GM12878 (cell line): ENCODE measurements at regions not wholly inside any gene's neighbourhood (a gene's known extent, or its start where the extent isn't known, plus 50 kb on each side); places are given as distances from the start of the nearest gene placed in this dataset.

Source experiments
- ATAC-seq: fragments of 200-7000 bp; cut with Tn5 transposase; 3 replicates; pipeline ENCODE4 v1.9.1; 2020; ENCODE audit warnings: mild to moderate bottlenecking, moderate library complexity
- BruUV-seq: library from RNA; stranded (reverse); fragments of 400-500 nt; replicated peaks from 2 replicates; lab custom pipeline; 2021; lab: Mats Ljungman, UMichigan
- CTCF ChIA-PET: fragments of 300-600 bp; sonication (Branson Sonifier 250); formaldehyde crosslinking; extraction: SDS; loops from one replicate; lab custom pipeline; 2021; ENCODE audit warnings: inconsistent platforms; lab: Yijun Ruan, JAX
- POLR2A ChIA-PET: fragments of 350-600 bp; formaldehyde crosslinking; extraction: SDS; loops from one replicate; lab custom pipeline; 2021; ENCODE audit warnings: inconsistent platforms; lab: Charles Lee
- RAD21 ChIA-PET: fragments of 300-600 bp; sonication (Branson Sonifier 250); formaldehyde crosslinking; loops from one replicate; lab custom pipeline; 2023; ENCODE audit warnings: antibody characterized with exemption; ENCODE audit not compliant: unreplicated experiment; lab: Charles Lee
- SMC1A ChIA-PET: fragments of 300-600 bp; sonication (Branson Sonifier 250); formaldehyde crosslinking; loops from one replicate; lab custom pipeline; 2023; ENCODE audit not compliant: unreplicated experiment, uncharacterized antibody; lab: Charles Lee
- DNase-seq: peaks from one replicate; pipeline ENCODE4 v3.0.0-alpha.2; 2011; ENCODE audit warnings: low read depth, low spot score
- FAIRE-seq: peaks from 3 replicates; lab custom pipeline; 2011; peaks lifted over from hg19 to GRCh38; lab: Jason Lieb, UNC
- H2AFZ ChIP-seq: 2 replicates; pipeline ENCODE4 v1.6.0; 2011; ENCODE audit warnings: low read depth, low read length, control low read depth; ENCODE audit not compliant: control insufficient read depth
- H3K27ac ChIP-seq: 2 replicates; pipeline ENCODE4 v1.5.1; 2011; ENCODE audit warnings: control low read depth; ENCODE audit not compliant: control insufficient read depth, insufficient read depth
- H3K27me3 ChIP-seq, 2 experiments: replicated peaks in 1 of 2; 2 replicates each; pipeline versions ENCODE4 v1.6.0 to v1.6.1; 2011; ENCODE audit warnings: low read length in 1 of 2; ENCODE audit not compliant: control insufficient read depth in 2 of 2, insufficient read depth in 2 of 2
- H3K36me3 ChIP-seq, 2 experiments: 2 replicates each; pipeline ENCODE4 v1.5.1; 2011; ENCODE audit warnings: low read length in 1 of 2; ENCODE audit not compliant: control insufficient read depth in 2 of 2, insufficient read depth in 2 of 2
- H3K4me1 ChIP-seq: 2 replicates; pipeline ENCODE4 v1.6.1; 2011; ENCODE audit warnings: mild to moderate bottlenecking, low read length, moderate library complexity, mixed read lengths; ENCODE audit not compliant: control insufficient read depth, insufficient read depth
- H3K4me2 ChIP-seq: 2 replicates; pipeline ENCODE4 v1.6.0; 2011; ENCODE audit warnings: control low read depth; ENCODE audit not compliant: control insufficient read depth, insufficient read depth
- H3K4me3 ChIP-seq: fragments of 200-600 bp; sonication (generic); 2 replicates; pipeline ENCODE4 v1.5.1; 2016
- H3K79me2 ChIP-seq: 2 replicates; pipeline ENCODE4 v1.6.0; 2011; ENCODE audit warnings: low read length; ENCODE audit not compliant: control insufficient read depth, insufficient read depth
- H3K9ac ChIP-seq: 2 replicates; pipeline ENCODE4 v1.8.0; 2011; ENCODE audit warnings: low read length, control low read depth, mixed read lengths; ENCODE audit not compliant: control insufficient read depth, insufficient read depth
- H3K9me3 ChIP-seq: replicated peaks from 3 replicates; pipeline ENCODE4 v1.5.1; 2011; ENCODE audit warnings: mild to moderate bottlenecking, low read length; ENCODE audit not compliant: control insufficient read depth, insufficient read depth
- H4K20me1 ChIP-seq: 2 replicates; pipeline ENCODE4 v1.6.0; 2011; ENCODE audit not compliant: control insufficient read depth, insufficient read depth
- ATF7 ChIP-seq: fragments of 450-650 bp; IDR thresholded peaks from 2 replicates; pipeline ENCODE4 v1.6.1; 2016; ENCODE audit warnings: low read depth, mild to moderate bottlenecking
- BCL11A ChIP-seq: IDR thresholded peaks from 2 replicates; pipeline ENCODE4 v1.6.1; 2011; ENCODE audit warnings: low read depth, low read length
- HCFC1 ChIP-seq: fragments of 150-350 bp; IDR thresholded peaks from 2 replicates; pipeline ENCODE4 v1.6.1; 2014; ENCODE audit warnings: low read length
- IKZF2 ChIP-seq, 2 experiments: fragments of 450-650 bp; IDR thresholded peaks; 2 replicates each; pipeline ENCODE4 v1.6.1; 2017; ENCODE audit warnings: mild to moderate bottlenecking in 2 of 2, moderate library complexity in 2 of 2
- RAD21 ChIP-seq: IDR thresholded peaks from 2 replicates; pipeline ENCODE4 v1.6.1; 2011; ENCODE audit warnings: mild to moderate bottlenecking, low read depth, low read length, moderate library complexity; ENCODE audit not compliant: insufficient read depth
- SRF ChIP-seq, 2 experiments: IDR thresholded peaks; 2 replicates each; pipeline ENCODE4 v1.6.1; 2011; ENCODE audit warnings: low read depth in 2 of 2, low read length in 2 of 2, mild to moderate bottlenecking in 1 of 2, moderate library complexity in 1 of 2
- WGBS: methylation state at CpG from one replicate; pipeline ENCODE4 v1.1.6; 2016; ENCODE audit warnings: low lambda C conversion rate; ENCODE audit not compliant: insufficient replicate concordance, insufficient coverage; ENCODE audit errors: missing lambda C conversion rate; 5-methylcytosine and 5-hydroxymethylcytosine counted together
- in situ Hi-C: fragments of 300-500 bp; cut with MboI; formaldehyde crosslinking; loops from 9 replicates; pipeline ENCODE4 v1.14.3; 2018; ENCODE audit warnings: mixed read lengths
- intact Hi-C: fragments of 100-400 bp; cut with micrococcal nuclease; formaldehyde crosslinking; loops from one replicate; pipeline ENCODE4 v1.14.2; 2022; ENCODE audit not compliant: unreplicated experiment
- TF ChIP-seq, protein P1 (sequence below): fragments of 450-650 bp; formaldehyde crosslinking; IDR thresholded peaks from 2 replicates; pipeline ENCODE4 v1.4.0; 2022; ENCODE audit warnings: mild to moderate bottlenecking, moderate library complexity
- TF ChIP-seq, protein P2 (sequence below): fragments of 450-650 bp; IDR thresholded peaks from 2 replicates; pipeline ENCODE4 v1.6.1; 2017; ENCODE audit warnings: borderline replicate concordance
- TF ChIP-seq, protein P3 (sequence below): fragments of 450-650 bp; IDR thresholded peaks from 2 replicates; pipeline ENCODE4 v1.6.1; 2017; ENCODE audit warnings: mild to moderate bottlenecking, low read depth, inconsistent platforms; ENCODE audit not compliant: poor library complexity, severe bottlenecking
- TF ChIP-seq, protein P4 (sequence below): fragments of 450-650 bp; IDR thresholded peaks from 2 replicates; pipeline ENCODE4 v1.6.1; 2017; ENCODE audit warnings: mild to moderate bottlenecking

DNA sequence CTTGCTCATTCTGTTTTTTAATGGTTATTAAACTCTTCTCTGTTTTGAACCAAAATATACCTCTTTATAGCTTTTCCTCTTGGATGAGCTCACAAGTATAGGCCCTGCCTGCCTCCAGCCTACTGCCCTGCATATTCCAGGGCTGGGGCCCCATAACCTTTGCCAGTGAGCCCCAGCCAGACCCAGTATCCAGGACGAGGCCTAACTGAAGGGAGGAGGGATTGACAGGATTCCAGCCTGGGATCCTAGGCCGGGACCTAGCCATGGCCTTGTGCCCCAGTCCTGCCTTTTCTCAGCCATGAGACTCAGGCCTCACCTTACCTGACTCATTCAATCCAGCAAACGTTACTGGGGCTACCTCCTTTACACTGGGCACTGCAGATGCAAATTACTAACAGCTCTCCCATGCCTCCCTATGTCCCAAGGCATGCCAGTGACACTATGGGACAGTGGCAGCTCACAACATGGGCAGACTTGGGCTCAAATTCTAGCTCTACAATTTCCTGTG, 159.2 kb downstream of the DDX1 start:
- RAD21 ChIA-PET: no interaction called here
- Histone ChIP-seq H3K9me3 (no peaks in the 10 kb centered on the region), H4K20me1 (no peaks in the 10 kb centered on the region), H3K4me2 (no peak overlapping the region), H3K27me3 (peaks cover 2 to 5% of the 10 kb centered on the region in 2 experiments; a peak in 1 of 4 replicates), H3K4me1 (no peaks in the 10 kb centered on the region), H2AFZ (no peak overlapping the region), H3K79me2 (no peaks in the 10 kb centered on the region), H3K9ac (no peak overlapping the region), H3K27ac (no peak overlapping the region), H3K4me3 (no peak overlapping the region), H3K36me3 (no peaks in the 10 kb centered on the region)
- intact Hi-C loops (no loop called here), in situ Hi-C loops (no loop called here)
- FAIRE-seq (no peak), DNase-seq (no peak), ATAC-seq (no peak)
- CTCF ChIA-PET: interaction anchor here (0.6 to 1.6 kb wide), 3 partner anchors 18 to 232 kb away, joined by 3 to 4 read pairs (median 3); no protein-coding TSS in a partner anchor
- 3% methylated on average over 3 of the region's 3 CpGs for WGBS
- TF ChIP-seq, protein P1, sequence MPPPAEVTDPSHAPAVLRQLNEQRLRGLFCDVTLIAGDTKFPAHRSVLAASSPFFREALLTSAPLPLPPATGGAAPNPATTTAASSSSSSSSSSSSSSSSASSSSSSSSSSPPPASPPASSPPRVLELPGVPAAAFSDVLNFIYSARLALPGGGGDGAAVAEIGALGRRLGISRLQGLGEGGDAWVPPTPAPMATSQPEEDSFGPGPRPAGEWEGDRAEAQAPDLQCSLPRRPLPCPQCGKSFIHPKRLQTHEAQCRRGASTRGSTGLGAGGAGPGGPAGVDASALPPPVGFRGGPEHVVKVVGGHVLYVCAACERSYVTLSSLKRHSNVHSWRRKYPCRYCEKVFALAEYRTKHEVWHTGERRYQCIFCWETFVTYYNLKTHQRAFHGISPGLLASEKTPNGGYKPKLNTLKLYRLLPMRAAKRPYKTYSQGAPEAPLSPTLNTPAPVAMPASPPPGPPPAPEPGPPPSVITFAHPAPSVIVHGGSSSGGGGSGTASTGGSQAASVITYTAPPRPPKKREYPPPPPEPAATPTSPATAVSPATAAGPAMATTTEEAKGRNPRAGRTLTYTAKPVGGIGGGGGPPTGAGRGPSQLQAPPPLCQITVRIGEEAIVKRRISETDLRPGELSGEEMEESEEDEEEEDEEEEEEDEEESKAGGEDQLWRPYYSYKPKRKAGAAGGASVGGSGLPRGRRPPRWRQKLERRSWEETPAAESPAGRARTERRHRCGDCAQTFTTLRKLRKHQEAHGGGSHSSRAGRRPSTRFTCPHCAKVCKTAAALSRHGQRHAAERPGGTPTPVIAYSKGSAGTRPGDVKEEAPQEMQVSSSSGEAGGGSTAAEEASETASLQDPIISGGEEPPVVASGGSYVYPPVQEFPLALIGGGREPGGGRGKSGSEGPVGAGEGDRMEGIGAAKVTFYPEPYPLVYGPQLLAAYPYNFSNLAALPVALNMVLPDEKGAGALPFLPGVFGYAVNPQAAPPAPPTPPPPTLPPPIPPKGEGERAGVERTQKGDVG (CRISPR knock-in tag): no peak
- TF ChIP-seq, protein P2, sequence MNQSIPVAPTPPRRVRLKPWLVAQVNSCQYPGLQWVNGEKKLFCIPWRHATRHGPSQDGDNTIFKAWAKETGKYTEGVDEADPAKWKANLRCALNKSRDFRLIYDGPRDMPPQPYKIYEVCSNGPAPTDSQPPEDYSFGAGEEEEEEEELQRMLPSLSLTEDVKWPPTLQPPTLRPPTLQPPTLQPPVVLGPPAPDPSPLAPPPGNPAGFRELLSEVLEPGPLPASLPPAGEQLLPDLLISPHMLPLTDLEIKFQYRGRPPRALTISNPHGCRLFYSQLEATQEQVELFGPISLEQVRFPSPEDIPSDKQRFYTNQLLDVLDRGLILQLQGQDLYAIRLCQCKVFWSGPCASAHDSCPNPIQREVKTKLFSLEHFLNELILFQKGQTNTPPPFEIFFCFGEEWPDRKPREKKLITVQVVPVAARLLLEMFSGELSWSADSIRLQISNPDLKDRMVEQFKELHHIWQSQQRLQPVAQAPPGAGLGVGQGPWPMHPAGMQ: no peak
- no peak for TF ChIP-seq IKZF2 (IDR thresholded peaks at IDR 0.05)
- TF ChIP-seq, protein P3, sequence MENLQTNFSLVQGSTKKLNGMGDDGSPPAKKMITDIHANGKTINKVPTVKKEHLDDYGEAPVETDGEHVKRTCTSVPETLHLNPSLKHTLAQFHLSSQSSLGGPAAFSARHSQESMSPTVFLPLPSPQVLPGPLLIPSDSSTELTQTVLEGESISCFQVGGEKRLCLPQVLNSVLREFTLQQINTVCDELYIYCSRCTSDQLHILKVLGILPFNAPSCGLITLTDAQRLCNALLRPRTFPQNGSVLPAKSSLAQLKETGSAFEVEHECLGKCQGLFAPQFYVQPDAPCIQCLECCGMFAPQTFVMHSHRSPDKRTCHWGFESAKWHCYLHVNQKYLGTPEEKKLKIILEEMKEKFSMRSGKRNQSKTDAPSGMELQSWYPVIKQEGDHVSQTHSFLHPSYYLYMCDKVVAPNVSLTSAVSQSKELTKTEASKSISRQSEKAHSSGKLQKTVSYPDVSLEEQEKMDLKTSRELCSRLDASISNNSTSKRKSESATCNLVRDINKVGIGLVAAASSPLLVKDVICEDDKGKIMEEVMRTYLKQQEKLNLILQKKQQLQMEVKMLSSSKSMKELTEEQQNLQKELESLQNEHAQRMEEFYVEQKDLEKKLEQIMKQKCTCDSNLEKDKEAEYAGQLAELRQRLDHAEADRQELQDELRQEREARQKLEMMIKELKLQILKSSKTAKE: no peak
- TF ChIP-seq, protein P4, sequence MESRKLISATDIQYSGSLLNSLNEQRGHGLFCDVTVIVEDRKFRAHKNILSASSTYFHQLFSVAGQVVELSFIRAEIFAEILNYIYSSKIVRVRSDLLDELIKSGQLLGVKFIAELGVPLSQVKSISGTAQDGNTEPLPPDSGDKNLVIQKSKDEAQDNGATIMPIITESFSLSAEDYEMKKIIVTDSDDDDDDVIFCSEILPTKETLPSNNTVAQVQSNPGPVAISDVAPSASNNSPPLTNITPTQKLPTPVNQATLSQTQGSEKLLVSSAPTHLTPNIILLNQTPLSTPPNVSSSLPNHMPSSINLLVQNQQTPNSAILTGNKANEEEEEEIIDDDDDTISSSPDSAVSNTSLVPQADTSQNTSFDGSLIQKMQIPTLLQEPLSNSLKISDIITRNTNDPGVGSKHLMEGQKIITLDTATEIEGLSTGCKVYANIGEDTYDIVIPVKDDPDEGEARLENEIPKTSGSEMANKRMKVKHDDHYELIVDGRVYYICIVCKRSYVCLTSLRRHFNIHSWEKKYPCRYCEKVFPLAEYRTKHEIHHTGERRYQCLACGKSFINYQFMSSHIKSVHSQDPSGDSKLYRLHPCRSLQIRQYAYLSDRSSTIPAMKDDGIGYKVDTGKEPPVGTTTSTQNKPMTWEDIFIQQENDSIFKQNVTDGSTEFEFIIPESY: no peak
- no peak for TF ChIP-seq HCFC1
- no peak for TF ChIP-seq ATF7
- TF ChIP-seq SRF (IDR thresholded peaks at IDR 0.05; ENCODE audit: low read depth in 2 of 2, low read length in 2 of 2): no peak
- TF ChIP-seq RAD21: no peak
- no peak for TF ChIP-seq BCL11A
- no TSS peak for BruUV-seq
- POLR2A ChIA-PET: no interaction called here
- SMC1A ChIA-PET: interaction anchor here (0.8 kb wide), 1 partner anchor 80 kb away, joined by 3 read pairs; no protein-coding TSS in a partner anchor
